GM21576 (cell line): ENCODE measurements at regions not wholly inside any gene's neighbourhood (a gene's known extent, or its start where the extent isn't known, plus 50 kb on each side); places are given as distances from the start of the nearest gene placed in this dataset.
"Not testable (repeated sequence)": the region's sequence is repeated elsewhere in the genome, so short reads cannot be mapped to it uniquely, and the experiment has no call there.

ENCODE experiments used
- ATAC-seq: cut with Tn5 transposase; IDR thresholded peaks from one replicate; pipeline ENCODE4 v1.9.1; 2021; ENCODE audit warnings: mild to moderate bottlenecking, moderate library complexity; ENCODE audit not compliant: unreplicated experiment

GRCh38 chr18:71405169-71405809 lies 1116.4 kb downstream of the SOCS6 start:
- ATAC-seq, result no peak

DNA sequence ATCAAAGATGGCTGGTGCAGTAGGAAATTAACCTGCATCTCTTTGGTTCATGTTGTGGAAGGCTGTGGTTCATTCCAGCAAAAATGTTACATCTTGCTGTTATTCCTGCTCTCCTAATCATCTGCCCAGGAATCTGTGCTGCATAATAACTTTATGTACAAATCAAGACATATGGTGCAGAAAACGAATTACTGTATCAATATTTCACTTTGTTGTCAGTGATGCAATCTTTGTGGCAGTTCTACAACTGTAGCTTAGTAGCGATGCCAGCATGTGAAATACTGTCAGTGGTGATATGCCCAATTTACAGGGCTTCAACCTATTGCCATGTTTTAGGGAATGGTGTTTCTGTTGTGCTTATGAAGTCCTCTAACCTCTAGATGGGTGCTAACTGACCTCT lies 1114.7 kb downstream of the SOCS6 start:
- no peak for ATAC-seq

GRCh38 chr18:71398531-71398930 lies 1109.7 kb downstream of the SOCS6 start:
- ATAC-seq, result no peak

- ATAC-seq, result no peak
Observed at GRCh38 chr18:71388148-71388547, 1099.3 kb downstream of the SOCS6 start.

DNA sequence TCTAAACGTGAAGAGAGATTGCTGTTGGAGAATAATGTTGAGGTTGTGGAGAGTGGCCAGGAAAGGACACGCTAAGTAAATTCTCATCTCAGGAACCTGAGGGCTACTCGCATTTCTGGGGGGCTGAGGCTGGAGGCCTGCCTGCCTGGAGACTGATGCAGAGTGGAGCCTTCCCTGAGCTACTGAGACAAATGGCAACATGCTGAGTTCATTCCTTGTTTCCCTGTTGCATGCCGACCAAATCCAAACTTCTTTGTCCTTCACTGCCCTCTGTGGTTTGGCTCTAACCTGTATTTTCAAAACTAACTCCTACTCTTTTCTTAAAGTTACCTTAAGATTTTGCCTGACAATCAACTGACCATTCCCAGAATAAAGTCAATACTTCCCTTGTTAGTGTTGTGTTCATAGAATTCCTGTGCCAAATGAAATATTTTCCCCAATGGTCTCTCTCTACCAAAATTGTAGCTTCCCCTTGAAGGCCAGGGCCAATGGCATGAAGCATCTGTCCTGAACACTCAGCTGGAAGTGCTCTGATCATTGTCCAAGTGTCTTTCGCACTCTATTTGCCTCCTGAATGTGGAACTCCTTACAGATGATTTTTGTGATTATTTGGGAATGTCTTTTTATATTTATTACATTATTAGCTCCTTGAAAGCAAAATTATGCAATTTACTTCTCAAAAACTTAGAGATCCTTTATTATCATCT lies 1085.6 kb downstream of the SOCS6 start:
- ATAC-seq, result no peak

- no peak for ATAC-seq
Observed at GRCh38 chr18:71371951-71372605, 1083.2 kb downstream of the SOCS6 start.

DNA sequence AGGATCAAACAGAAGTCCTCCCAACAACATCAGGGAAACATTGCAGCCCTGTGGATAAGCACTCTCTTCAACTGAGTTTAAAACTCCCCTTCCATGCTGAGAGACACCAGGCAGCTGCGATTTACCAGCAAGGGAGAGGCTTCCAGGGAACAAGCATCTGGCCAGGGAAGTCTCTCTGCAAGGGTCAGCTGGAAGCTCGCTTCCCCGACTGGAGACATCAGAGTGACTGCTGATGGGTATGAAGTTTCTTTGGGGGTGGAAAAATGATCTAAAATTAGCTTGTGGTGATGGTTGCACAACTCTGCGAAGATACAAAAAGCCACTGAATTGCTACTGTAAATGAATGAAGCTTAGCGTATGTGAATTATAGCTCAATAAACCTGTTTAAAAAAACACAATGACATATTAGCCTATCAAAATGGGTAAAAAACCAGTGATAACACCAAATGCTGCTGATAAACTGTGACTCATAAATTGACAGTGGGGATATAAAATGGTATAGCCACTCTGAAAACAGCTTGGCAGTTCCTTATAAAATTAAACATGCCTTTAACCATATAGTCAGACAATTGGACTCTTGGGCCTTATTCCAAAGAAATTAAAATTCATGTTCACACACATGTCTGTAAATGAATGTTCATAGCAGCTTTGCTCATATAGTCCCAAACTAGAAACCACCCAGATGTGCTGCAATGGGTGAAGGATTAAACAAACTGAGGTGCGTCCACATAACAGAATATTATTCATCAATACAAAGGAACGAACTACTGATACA lies 1082.0 kb downstream of the SOCS6 start:
- no peak for ATAC-seq

GRCh38 chr18:71370095-71370494 lies 1081.2 kb downstream of the SOCS6 start:
- no peak for ATAC-seq

- no peak for ATAC-seq
Observed at GRCh38 chr18:71362140-71362539, 1073.3 kb downstream of the SOCS6 start.

DNA sequence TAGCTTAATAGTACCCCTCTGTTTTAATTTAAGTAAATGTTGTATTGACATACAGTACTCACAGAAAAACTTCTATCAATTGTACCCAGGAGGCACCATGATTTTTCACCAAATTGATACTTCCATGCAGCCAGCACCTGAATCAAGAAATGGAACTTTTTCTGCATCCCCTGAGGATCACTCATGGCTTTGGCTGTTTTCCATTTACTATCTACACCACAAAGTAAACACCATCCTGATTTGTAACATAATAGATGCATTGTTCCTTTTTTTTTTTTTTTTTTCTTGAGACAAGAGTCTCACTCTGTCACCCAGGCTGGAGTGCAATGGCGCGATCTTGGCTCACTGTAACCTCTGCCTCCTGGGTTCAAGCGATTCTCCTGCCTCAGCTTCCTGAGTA lies 1066.8 kb downstream of the SOCS6 start:
- not testable (repeated sequence) for ATAC-seq

- ATAC-seq, result no peak
Observed at GRCh38 chr18:71352618-71353017, 1063.8 kb downstream of the SOCS6 start.

- ATAC-seq, result no peak
Observed at GRCh38 chr18:71336576-71337210, 1047.8 kb downstream of the SOCS6 start.

DNA sequence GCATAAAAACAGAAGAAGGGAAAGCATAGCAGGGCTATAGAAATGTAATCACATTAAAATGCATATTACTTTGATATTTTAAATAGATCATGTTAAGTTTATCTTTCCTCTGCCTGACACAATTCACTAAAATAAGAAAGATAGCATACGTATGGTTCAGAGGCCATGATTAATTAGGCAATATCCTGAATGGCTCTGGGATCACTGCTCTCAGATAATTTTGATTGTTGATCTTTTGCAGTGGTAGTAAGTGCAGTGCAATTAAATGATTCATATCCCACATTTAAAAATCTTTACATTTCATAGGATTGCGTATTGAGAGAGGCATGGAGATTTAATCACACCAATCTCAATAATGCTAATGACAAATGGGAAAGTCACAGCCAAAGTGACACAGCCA lies 1040.7 kb downstream of the SOCS6 start:
- ATAC-seq, result no peak

DNA sequence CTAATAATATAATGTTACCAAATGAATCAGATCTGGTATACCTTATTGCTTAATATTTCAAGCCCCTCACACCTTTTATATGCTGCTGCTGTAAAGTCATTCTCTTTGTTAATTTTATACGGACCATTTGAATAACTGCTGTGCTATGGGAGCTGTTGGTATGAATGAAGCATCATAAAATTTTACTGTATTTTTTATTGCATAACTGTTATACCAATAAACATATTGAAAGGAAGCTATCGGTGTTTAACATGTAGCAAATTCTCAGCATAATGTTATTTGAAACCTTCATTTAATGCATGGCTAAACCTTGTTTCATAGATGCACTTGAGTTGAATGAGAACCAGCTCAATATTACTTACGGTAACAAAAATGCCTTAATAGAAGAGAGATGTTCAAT lies 1040.3 kb downstream of the SOCS6 start:
- ATAC-seq, result no peak

GRCh38 chr18:71327850-71328249 lies 1039.0 kb downstream of the SOCS6 start:
- no peak for ATAC-seq

- no peak for ATAC-seq
Observed at GRCh38 chr18:71327441-71327840, 1038.6 kb downstream of the SOCS6 start.

DNA sequence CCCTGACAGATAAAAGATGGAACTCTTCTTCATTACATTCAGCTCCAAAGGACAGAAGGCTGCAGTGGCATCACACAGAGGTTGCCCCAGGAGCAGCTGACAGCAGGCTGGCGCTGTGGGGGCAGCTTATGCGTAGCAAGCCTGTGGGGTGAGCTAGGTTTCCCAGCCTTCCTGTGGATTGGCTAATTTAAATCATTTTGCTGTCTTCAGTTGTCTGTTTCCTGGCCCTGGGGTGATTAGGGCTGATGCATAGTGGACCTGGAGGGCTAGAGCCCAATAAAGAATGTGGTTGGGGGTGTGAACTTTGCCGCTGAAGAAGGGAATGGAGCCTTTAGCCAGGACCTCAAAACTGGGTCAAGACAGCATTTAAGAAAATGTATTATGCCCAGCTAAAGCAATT lies 1038.0 kb downstream of the SOCS6 start:
- no peak for ATAC-seq

DNA sequence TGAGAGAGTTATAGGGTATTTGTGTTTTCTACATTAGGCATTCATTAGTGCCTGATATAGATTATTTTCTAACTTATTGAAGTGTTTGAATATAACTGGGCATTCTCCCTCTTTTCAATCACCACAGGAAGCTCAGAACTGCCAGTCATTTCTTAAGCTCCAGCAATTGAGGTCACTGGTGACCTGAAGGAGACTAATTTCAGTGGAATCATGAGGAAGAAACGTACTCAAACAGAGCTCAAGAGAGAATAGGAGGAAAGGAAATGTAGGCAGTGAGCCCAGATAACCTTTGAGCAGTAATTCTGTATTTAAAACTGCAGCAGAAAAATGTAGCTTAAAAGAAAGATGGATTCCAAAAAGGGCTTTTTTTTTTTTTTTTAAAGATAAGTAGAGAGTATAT lies 1035.5 kb downstream of the SOCS6 start:
- no peak for ATAC-seq

- ATAC-seq, result no peak
Observed at GRCh38 chr18:71322201-71322600, 1033.4 kb downstream of the SOCS6 start.

DNA sequence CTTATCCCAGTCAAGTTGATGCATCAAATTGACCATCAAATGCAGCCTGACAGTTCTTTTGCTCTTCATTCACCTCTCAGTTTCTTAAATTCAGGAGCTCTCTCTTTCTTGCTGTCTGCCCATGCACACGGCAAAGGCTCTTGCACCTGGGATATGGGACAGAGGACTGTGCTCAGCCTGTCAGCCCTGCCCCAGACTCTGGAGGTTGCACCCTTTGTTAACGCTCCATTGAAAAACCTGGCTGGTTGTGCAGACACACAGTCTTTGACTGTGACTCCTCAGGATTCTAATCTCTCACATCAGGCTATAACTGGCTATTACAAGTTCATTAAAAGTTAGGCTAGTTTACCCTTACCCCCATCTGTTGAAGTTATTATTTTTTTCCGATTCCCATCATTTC lies 1032.5 kb downstream of the SOCS6 start:
- ATAC-seq, result no peak

GRCh38 chr18:71304856-71305255 lies 1016.0 kb downstream of the SOCS6 start:
- ATAC-seq, result no peak
